ENCODE measurements at regions not wholly inside any gene's neighbourhood (a gene's known extent, or its start where the extent isn't known, plus 50 kb on each side); places are given as distances from the start of the nearest gene placed in this dataset.
A peak's percentile ranks its signal among the peaks of the same experiment; 100 is the strongest.

DNA sequence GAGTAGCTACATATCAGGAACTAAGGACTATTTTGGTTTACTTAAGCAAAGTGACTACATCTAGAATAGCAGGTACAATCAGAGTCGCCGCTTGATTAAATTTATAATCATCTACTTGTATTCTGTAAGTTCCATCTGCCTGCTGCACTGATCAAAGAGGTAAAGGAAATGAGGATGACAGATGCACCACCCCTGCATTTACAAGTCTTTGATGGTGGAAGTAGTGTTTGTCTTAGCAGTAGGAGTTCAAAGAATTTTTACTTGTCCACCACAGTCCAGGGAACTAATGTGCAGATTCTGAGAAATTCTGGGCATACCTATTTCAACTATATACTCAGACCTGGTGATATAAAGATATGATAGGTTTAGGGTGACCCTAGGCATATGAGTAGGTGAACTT is 184.1 kb upstream of the IVNS1ABP start:
- in situ Hi-C loops (cut with HindIII; ENCODE audit: low pct_ligation_motif_present, low sequenced_read_pairs): no loop called here
- no peak overlapping the region for H3K4me3 ChIP-seq (ENCODE audit: low read depth, low read length)
- DNase-seq: no peak
- H3K27me3 ChIP-seq (replicated peaks): no peaks in the 10 kb centered on the region
- TF ChIP-seq, protein P1, sequence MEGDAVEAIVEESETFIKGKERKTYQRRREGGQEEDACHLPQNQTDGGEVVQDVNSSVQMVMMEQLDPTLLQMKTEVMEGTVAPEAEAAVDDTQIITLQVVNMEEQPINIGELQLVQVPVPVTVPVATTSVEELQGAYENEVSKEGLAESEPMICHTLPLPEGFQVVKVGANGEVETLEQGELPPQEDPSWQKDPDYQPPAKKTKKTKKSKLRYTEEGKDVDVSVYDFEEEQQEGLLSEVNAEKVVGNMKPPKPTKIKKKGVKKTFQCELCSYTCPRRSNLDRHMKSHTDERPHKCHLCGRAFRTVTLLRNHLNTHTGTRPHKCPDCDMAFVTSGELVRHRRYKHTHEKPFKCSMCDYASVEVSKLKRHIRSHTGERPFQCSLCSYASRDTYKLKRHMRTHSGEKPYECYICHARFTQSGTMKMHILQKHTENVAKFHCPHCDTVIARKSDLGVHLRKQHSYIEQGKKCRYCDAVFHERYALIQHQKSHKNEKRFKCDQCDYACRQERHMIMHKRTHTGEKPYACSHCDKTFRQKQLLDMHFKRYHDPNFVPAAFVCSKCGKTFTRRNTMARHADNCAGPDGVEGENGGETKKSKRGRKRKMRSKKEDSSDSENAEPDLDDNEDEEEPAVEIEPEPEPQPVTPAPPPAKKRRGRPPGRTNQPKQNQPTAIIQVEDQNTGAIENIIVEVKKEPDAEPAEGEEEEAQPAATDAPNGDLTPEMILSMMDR (IDR thresholded peaks at IDR 0.05; ENCODE audit: low read depth, low read length, missing control alignments): no peak
- no peaks in the 10 kb centered on the region for H3K36me3 ChIP-seq (replicated peaks)
- no peak overlapping the region for H3K27ac ChIP-seq

DNA sequence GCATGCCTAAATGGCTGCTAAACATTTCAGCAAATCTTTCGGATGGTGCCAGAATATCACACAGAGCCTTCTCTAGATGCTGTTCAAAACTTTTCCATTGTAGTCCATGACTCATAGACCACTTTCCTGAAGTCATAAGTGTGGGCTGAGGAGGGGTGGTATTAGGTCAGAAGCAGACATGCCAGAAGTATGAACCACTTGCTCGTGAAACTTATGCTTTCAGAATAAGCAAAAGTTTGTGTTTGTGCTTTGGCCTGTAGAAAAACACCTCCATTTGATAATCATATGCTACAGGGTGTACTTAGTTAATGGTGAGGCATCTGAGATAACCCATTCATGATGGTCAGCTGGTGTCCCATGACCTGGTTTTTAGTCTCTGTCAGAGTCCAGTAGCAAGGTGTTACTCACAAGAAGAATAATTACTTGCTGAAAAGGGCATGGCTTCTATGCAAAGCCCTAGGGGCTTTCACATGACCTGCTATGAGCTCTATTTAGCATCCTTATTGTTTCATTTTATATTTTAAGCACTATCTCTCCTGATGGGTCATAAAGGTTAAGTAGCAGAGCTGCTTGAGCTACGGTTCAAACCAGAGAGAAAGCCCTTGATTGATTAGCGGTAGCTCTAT is 183.1 kb upstream of the IVNS1ABP start:
- Histone ChIP-seq H3K36me3 (replicated peaks) (no peaks in the 10 kb centered on the region), H3K27ac (peak overlapping the region; percentile 51), H3K4me3 (ENCODE audit: low read depth, low read length) (no peak overlapping the region), H3K27me3 (replicated peaks) (no peaks in the 10 kb centered on the region)
- peak; percentile 92 for DNase-seq
- in situ Hi-C loops (cut with HindIII; ENCODE audit: low pct_ligation_motif_present, low sequenced_read_pairs): no loop called here
- TF ChIP-seq, protein P1 (IDR thresholded peaks at IDR 0.05; ENCODE audit: low read depth, low read length, missing control alignments): no peak

DNA sequence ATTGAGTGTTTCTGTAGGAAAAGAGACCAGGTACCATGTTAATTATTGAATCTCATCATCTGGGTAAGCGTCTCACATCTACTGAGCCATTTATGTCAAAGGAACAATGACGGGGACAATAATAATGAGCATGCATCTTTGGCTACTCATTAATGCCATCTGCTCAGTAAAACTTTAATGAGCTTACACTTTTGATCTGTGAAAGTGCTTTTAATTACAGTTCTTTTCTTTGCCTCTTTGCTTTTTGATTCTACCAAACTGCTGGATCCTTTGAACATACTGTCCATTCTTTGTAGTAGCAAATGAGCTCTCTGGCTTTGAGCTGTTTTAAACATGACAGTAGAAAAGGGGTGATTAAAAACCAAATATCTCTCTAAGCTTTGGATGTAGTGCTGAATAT is 181.2 kb upstream of the IVNS1ABP start:
- no peak for DNase-seq
- H3K4me3 ChIP-seq (ENCODE audit: low read depth, low read length): no peak overlapping the region
- H3K27ac ChIP-seq: no peak overlapping the region
- in situ Hi-C loops (cut with HindIII; ENCODE audit: low pct_ligation_motif_present, low sequenced_read_pairs): no loop called here
- H3K36me3 ChIP-seq (replicated peaks): no peaks in the 10 kb centered on the region
- no peaks in the 10 kb centered on the region for H3K27me3 ChIP-seq (replicated peaks)
- TF ChIP-seq, protein P1 (IDR thresholded peaks at IDR 0.05; ENCODE audit: low read depth, low read length, missing control alignments): no peak

DNA sequence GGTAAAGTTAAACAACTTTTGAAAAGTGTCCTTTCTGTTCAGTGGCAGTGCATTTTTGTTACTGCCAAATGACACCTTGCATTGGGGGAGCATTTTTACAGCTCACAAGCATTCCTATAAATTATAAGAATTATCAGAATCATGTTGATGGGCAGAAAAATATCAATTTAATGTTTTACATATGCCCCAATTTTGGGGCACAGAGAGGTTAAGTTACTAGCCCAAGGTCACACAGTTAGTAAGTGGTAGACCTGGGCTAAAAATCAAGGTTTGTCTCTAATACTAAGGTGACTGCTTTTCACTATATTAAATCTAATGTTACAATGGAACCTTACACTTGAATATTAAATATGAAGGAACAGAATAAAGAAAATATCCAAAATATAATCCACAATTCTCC is 180.1 kb upstream of the IVNS1ABP start:
- no peaks in the 10 kb centered on the region for H3K27me3 ChIP-seq (replicated peaks)
- TF ChIP-seq, protein P1 (IDR thresholded peaks at IDR 0.05; ENCODE audit: low read depth, low read length, missing control alignments): no peak
- DNase-seq: no peak
- no peak overlapping the region for H3K4me3 ChIP-seq (ENCODE audit: low read depth, low read length)
- in situ Hi-C loops (cut with HindIII; ENCODE audit: low pct_ligation_motif_present, low sequenced_read_pairs): no loop called here
- no peaks in the 10 kb centered on the region for H3K36me3 ChIP-seq (replicated peaks)
- no peak overlapping the region for H3K27ac ChIP-seq

DNA sequence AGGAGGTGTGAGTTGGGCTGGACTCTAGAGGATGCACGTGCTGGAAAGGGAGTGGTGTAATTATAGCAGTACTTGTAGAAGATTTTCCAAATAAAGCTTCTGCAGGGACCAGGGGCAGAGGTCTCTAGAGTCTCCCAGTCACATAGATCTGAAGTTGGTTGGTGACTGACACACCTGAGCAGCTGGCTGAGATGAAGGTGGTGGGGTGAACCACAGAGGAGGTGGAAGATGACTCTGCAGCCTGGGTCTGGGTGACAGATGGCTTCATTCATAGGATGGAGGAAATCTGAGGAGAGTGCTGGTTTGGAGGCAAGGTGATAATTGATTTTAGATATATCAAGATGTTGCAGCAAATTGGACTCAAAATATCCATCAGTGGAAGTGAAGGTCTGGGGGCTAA is 178.9 kb upstream of the IVNS1ABP start:
- no peak overlapping the region for H3K27ac ChIP-seq
- in situ Hi-C loops (cut with HindIII; ENCODE audit: low pct_ligation_motif_present, low sequenced_read_pairs): no loop called here
- H3K27me3 ChIP-seq (replicated peaks): no peaks in the 10 kb centered on the region
- H3K4me3 ChIP-seq (ENCODE audit: low read depth, low read length): no peak overlapping the region
- TF ChIP-seq, protein P1 (IDR thresholded peaks at IDR 0.05; ENCODE audit: low read depth, low read length, missing control alignments): no peak
- H3K36me3 ChIP-seq (replicated peaks): no peaks in the 10 kb centered on the region
- DNase-seq: no peak

DNA sequence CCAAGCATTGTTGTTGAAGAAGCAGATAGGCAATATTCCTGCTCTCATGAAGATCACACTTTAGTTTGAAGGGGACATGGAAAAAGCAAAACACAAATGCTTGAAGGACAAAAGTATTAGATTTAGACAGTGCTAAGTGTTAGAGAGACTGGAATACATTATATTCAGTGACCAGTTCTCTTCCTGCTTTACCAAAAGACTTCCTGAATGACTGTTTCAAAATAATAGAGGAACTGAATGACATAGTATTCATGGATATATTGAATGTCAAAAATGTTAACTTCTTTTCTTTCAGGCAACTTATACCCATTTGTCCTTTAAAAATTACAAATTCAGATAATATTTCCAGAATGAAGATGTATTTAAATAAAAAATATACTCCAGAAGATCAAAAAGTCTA is 178.0 kb upstream of the IVNS1ABP start:
- no peak for DNase-seq
- H3K27me3 ChIP-seq (replicated peaks): no peaks in the 10 kb centered on the region
- no peak overlapping the region for H3K27ac ChIP-seq
- in situ Hi-C loops (cut with HindIII; ENCODE audit: low pct_ligation_motif_present, low sequenced_read_pairs): no loop called here
- H3K36me3 ChIP-seq (replicated peaks): no peaks in the 10 kb centered on the region
- TF ChIP-seq, protein P1 (IDR thresholded peaks at IDR 0.05; ENCODE audit: low read depth, low read length, missing control alignments): no peak
- no peak overlapping the region for H3K4me3 ChIP-seq (ENCODE audit: low read depth, low read length)
